ENCODE measurements at regions not wholly inside any gene's neighbourhood (a gene's known extent, or its start where the extent isn't known, plus 50 kb on each side); places are given as distances from the start of the nearest gene placed in this dataset.
"Not testable (repeated sequence)": the region's sequence is repeated elsewhere in the genome, so short reads cannot be mapped to it uniquely, and the experiment has no call there.

GRCh38 chr16:6714510-6714909, 618.1 kb upstream of the RBFOX1 start:
- no peak for DNase-seq

- no peak for DNase-seq
Measured at GRCh38 chr16:6709736-6710135, 622.9 kb upstream of the RBFOX1 start.

GRCh38 chr16:6708576-6709215, 623.9 kb upstream of the RBFOX1 start:
- no peak for DNase-seq

- DNase-seq: no peak
Measured at GRCh38 chr16:6704306-6704930, 628.2 kb upstream of the RBFOX1 start.

- no peak for DNase-seq
Measured at GRCh38 chr16:6701096-6701495, 631.5 kb upstream of the RBFOX1 start.

- DNase-seq: no peak
Measured at GRCh38 chr16:6698548-6698947, 634.1 kb upstream of the RBFOX1 start.

- no peak for DNase-seq
Measured at GRCh38 chr16:6695666-6696065, 637.0 kb upstream of the RBFOX1 start.

GRCh38 chr16:6694636-6695035, 638.0 kb upstream of the RBFOX1 start:
- no peak for DNase-seq

- not testable (repeated sequence) for DNase-seq
Measured at GRCh38 chr16:6693418-6693817, 639.2 kb upstream of the RBFOX1 start.

GRCh38 chr16:6692874-6693273, 639.8 kb upstream of the RBFOX1 start:
- DNase-seq: no peak

GRCh38 chr16:6690741-6691140, 641.9 kb upstream of the RBFOX1 start:
- no peak for DNase-seq

- DNase-seq: no peak
Measured at GRCh38 chr16:6689643-6690042, 643.0 kb upstream of the RBFOX1 start.

GRCh38 chr16:6687593-6687992, 645.1 kb upstream of the RBFOX1 start:
- DNase-seq: no peak

GRCh38 chr16:6684076-6684673, 648.5 kb upstream of the RBFOX1 start:
- no peak for DNase-seq

- no peak for DNase-seq
Measured at GRCh38 chr16:6682142-6682811, 650.4 kb upstream of the RBFOX1 start.

GRCh38 chr16:6678586-6678985, 654.1 kb upstream of the RBFOX1 start:
- DNase-seq: no peak

- no peak for DNase-seq
Measured at GRCh38 chr16:6674071-6674470, 658.6 kb upstream of the RBFOX1 start.

- no peak for DNase-seq
Measured at GRCh38 chr16:6672507-6672906, 660.1 kb upstream of the RBFOX1 start.

GRCh38 chr16:6667393-6667792, 665.3 kb upstream of the RBFOX1 start:
- no peak for DNase-seq

- DNase-seq: no peak
Measured at GRCh38 chr16:6665126-6665525, 667.5 kb upstream of the RBFOX1 start.

GRCh38 chr16:6663668-6664067, 669.0 kb upstream of the RBFOX1 start:
- no peak for DNase-seq

- no peak for DNase-seq
Measured at GRCh38 chr16:6656760-6657159, 675.9 kb upstream of the RBFOX1 start.

GRCh38 chr16:6646891-6647290, 685.8 kb upstream of the RBFOX1 start:
- DNase-seq: no peak

All from CD4-positive, alpha-beta T cell treated with Interleukin-21 for 1 hour (primary cell).